ENCODE measurements at regions not wholly inside any gene's neighbourhood (a gene's known extent, or its start where the extent isn't known, plus 50 kb on each side); places are given as distances from the start of the nearest gene placed in this dataset.

DNA sequence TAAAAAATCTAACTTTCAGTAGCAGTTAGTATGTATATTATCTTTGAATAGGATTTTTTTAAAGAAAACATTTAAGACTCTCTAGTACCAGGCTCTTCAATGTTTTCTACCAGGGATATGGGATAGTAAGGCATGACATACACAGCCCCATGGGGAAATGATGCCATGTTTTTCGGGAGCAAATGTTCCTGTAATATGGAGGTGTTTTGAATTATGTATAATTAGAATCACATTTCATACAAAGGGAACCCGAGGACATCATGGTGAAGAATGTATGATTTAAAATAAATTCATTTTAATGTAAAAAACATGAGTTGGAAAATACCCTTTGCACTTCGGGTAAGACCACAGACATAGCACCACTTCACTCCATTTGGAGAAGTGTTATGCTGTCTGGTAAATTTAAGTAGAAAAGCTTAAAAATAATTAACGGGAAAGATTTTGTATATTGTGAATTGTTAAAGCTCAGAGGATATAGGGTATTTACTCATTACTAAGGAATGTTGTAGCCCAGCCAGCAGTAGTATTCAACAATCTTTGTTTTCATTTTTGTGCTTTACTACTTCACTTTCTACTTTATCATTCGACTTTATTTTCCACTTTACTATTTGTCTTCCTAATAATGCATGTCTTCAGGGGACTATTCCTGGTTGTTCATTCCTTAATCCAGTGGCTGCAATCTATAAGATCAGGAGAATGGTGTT, 2050.7 kb downstream of the ARAP2 start:
- DNase-seq (ENCODE audit: low spot score) = no peak

DNA sequence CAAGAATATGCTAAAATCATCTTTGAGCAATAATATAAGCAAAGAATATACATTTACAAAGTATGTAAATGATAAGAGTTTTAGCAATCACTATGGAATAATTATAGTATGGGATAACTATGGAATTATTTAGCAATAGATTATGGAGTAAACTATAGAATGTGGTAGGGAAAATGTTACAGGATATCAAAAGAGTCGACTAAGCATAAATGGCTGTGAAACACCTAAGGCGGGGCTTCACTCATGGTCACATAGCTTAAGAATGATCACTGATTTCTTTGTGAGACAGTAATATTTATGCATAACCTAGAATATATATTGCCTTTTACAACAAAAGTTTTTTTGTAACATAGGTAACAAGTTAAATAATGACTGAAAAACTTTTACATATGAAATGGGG, 2049.7 kb downstream of the ARAP2 start:
- DNase-seq (ENCODE audit: low spot score) = no peak

DNA sequence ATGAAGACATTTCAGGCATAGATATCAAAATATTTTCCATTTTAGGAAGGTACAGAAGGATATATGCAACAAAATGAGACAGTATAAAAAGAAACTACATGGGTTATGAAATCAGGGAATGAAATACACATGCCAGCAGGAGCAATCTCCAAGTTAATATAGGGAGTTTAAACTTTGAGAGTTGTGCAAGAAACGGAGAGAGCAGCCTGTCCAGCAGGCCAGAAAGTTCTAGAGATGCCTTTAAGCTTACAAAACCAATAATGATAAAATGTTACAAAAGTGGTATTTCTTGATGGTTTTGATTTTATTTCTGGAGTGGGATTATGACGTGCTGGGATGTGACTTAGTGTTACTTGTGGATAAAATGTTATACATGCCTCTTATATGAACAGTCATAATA, 2047.9 kb downstream of the ARAP2 start:
- DNase-seq (ENCODE audit: low spot score) = no peak

DNA sequence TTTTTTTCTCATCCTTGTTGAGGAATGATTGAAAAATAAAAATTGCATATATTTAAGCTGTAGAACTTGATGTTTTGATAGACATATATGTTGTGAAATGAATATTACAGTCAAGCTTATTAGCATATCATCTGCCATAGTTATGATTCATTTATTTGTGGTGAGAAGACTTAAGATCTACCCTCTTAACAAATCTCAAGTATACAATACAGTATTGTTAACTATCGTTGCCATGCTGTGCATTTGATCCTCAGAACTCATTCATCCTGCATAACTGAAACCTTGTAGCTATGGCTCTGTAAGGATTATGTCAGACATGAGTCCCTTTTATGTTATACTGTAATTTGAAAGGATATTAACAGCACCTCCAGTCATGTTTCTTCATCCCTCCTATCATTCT, 2045.3 kb downstream of the ARAP2 start:
- no peak for DNase-seq (ENCODE audit: low spot score)

DNA sequence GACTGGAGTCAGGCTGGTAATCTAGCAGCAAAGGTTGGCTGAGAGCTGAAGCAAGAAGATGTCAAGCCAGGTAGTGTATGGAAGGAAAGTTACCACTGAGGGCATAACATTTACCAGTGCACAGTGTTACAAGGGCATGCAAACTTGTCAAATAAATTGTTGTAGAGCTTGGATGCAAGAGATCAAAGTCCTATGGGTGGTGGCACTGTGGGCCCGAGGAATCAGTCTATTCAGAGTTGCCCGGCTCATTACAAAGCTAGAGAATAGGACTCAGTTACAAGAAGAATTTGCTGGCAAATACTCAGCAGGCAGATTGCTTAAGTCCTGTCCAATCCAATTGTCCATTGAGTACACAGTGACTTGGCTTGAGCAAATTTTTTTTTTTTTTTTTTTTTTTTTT, 2043.8 kb downstream of the ARAP2 start:
- no peak for DNase-seq (ENCODE audit: low spot score)

DNA sequence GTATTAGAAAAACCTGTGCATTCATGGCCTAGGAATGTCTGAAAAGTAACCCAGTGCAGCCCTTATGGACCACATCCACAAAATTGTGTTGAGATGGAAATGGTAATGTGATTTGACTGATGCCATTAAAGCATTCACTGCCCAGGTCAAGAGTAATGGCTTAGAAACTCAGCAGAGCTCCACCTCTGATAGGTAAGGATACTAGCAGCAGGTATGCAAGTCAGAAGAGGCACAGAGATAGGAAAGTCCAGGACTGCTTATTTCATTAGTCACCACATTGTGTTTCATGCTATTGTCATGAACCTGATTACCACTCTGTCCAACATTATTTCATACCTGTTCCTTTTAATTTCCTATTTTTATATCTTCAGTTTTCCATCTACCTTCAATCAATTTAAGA, 2042.2 kb downstream of the ARAP2 start:
- no peak for DNase-seq (ENCODE audit: low spot score)

DNA sequence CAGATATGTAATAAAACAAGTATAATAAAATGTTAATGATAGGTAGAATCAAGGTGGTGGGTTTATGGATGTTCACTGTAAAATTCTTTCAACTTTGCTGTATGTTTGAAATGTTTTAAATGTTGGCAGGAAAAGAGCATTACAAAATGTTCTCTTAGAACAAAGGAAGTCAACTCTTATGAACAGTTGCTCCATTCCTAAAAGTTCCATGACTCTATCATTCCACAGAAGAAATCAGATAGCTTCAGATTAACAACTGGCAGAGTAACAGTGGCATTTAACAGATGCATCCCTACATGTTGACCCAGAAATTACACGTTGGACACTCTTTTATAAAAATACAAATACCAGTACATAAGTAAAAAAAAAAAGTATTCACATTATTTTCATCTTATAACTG, 2023.7 kb downstream of the ARAP2 start:
- no peak for DNase-seq (ENCODE audit: low spot score)

DNA sequence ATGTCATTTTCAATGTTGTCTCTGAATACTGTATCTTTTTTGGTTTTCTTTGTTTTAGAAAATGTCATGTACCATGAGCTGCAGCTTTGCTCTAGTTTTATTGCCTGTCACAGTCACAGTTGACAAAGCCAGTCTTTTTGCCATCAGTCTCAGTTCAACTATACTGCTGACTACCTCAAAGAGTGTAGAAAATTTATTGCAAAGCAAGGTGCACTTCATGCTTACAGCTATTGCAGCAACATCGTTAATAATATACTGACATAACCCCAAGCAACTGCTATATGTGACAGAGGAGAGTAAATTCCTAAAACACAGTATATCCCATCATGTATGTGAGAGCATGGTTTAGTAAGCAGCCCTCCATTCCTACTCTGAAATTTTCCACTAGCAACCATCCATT, 2022.3 kb downstream of the ARAP2 start:
- no peak for DNase-seq (ENCODE audit: low spot score)

DNA sequence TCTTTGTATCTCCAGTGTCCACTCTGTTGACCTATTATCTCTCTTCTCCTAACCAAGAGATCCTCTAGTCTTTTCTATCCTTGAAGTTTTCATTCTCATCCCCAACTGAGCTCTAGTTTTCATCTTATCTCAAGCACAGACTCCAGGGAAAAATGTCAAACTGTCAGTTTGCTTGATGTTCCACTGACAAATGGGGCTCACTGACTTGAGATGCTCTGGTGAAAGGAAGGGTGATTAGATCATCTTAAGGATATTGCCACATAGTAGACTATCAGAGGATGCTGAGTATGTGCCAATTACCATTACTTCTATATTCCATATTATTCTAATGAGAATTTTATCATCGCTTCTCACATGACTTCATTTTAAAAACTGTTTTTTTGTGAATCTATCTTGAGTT, 2008.2 kb downstream of the ARAP2 start:
- DNase-seq (ENCODE audit: low spot score) = no peak

DNA sequence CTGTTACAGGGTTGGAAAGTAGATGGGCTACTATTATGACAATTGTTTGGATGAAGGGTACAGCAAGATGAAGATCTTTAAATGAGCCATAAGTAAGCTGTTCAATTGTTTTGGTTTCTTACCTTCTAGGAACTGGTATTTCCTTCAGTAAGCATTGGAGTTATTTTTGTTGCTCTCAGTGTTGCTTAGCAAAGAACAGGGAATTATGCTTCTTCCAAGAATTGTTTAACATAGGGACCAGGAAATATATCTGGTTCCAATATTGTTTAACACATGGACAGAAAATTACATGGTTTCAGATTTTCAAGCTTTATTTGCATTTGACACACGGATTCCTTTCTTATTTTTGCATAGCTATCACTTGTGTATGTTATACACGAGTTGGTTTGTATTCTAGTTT, 1999.0 kb downstream of the ARAP2 start:
- DNase-seq (ENCODE audit: low spot score) = no peak

DNA sequence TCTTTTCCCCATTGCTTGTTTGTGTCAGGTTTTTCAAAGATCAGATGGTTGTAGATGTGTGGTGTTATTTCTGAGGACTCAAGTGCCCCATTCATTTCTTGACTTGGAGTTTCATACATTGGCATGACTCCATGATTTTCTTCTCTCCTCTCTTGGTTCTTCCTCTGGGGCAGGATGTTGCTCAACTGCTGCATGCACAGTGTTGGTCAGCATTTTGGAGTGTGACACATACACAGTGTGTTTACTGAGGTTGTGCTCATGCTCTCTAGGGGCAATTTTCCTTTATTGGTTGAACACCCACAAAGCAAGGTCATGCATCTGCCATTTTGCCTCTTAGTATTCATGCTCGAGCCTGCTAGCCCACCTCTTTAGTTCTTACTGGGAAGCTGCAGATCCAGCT, 1993.8 kb downstream of the ARAP2 start:
- DNase-seq (ENCODE audit: low spot score) = no peak

DNA sequence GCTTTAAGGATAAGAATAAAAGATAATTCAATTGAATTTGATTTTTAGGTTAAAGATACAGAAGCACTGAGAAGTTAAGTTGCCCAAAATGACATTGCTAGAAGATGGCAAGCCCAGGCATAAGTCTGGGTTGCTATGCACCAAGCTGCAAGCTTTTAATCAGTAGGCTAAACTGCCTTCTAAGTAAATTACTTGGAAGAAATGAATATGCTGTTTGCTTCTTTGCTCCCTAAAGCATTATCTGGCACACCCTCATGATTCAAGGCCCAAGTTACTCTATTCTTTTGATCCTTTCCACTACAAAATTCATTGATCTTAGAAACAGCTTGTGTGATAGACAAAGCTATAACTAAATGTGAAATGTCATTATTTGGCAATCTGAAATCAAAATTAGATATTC, 1991.1 kb downstream of the ARAP2 start:
- DNase-seq (ENCODE audit: low spot score) = no peak

DNA sequence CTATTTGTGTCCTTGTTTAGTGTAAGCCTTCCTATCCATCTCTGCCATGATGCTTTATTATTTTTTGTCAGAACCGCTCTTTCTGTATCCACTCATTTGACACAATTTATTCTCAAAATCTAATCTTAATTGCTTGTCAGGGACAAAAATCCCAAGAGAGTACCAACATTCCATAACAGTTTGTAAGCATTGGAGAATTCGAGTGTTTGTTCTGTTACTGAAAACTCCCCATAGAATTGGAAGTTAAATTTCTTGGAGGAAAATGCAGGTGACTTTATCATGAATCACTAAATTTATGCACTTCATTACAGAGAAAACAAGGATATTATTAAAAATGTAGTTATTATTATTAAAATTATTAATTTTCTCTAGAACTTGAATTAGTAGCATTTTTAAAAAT, 1986.1 kb downstream of the ARAP2 start:
- no peak for DNase-seq (ENCODE audit: low spot score)

DNA sequence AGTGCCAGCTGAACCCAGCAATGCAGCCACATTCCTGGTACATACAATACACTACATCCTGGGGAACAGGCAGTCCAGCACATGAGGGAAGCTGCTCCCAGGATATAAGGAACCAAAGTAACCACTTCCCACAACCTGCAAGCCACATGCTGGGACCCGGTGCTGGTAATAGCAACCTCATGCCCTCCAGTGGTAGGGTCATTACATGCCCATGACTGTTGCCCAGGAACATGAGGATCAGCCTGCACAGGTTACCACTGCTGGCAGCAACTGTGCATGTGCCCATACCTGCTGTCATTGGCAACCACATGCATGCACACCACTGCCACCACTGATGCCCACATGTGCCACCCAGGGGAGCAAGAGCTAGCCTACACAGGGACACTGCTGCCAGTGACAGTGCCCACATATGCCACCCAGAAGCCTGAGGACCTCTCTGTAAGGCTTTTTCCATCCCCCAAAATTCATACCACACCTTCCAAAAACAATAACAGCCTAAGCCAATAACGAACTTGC, 1982.5 kb downstream of the ARAP2 start:
- DNase-seq (ENCODE audit: low spot score) = no peak

DNA sequence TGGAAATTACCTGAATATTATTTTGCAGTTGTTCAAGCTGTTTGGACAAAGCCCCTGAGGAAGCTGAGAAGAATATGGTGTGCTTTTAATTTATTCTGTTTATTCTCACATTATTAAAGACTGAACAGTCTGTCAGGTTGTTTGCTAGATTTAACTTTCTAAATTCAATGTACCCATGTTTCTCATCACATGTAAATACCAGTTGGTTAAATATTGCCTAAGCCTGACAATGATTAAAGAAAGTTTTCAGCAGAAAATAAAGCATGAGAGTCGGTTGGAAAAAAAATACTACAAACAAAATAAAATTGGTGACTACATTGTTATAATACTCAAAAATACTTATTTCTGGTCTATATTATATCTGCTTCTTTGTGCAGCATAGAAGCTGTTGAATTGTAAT, 1974.7 kb downstream of the ARAP2 start:
- no peak for DNase-seq (ENCODE audit: low spot score)

DNA sequence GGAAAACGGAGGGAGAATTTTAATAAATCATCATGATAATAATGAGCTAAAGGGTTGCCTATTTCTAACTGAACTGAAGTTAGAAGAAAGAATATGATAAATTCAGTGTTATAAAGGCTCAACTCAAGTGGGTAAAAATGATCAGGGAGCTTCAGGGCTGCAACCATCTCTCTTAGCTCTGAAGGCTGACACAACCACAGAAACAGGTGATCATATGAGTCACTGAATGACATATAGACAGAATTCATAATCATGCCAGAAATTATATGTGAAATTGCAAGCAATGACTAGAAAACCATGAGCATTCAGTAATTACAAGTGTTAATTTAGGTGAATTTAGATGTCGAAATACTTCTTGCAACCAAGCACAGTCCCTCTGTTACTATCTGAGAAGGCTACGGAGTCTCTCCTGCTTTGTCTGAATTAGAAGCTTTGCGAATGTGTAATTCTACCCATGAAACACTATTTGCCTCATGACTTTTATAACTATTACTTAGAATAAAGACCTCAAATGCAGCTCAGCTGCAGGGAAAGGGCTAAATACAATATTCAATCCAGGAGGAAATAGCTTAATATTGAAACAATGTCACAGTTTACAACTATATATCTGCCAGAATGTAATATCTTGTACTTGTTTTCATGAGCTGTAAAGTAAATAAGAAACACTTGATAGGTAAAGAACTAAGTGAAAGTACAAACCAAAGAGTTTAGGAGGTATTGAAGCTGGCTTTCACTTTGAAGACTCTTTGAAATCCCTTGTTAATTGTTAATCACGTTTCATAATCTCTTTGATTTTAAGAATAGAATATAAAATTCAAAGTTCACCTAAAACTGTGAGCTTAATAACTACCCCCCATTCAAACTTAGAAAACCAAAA, 1972.6 kb downstream of the ARAP2 start:
- no peak for DNase-seq (ENCODE audit: low spot score)

DNA sequence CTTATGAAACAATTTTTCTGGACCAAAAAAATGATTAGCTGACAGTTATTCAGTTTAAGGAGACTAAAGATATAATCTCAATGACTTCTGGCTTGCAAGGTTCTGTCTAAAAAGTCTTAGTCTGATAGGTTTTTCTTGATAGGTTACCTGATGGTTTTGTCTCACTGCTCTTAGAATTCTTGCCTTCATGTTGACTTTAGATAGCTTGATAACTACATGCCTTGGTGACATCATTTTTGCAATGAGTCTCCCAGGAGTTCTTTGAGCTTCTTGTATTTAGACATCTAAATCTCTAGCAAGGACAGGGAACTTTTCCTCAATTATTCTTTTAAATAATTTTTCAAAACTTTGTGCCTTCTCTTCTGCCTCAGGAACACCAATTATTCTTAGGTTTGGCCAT, 1965.3 kb downstream of the ARAP2 start:
- DNase-seq (ENCODE audit: low spot score) = no peak

DNA sequence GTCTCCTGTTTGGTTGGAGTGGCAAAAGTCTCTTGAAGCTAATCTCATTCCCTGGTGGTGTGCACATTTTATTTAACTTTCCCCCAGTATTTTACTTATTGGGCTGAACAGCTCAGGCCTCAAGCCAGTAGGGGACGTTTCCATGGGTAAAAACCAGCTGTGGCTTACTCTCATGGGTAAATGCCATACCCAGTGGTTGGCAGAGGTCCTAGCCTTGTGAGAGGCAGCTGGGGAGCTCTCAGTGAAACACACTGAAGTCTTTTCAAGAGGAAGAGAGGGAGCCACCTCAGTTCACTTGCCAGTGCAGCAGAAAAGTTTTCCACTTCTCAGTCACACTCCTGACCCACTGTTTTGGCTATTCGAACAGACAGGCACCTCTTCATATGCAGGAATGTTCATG, 1964.2 kb downstream of the ARAP2 start:
- DNase-seq (ENCODE audit: low spot score) = no peak

DNA sequence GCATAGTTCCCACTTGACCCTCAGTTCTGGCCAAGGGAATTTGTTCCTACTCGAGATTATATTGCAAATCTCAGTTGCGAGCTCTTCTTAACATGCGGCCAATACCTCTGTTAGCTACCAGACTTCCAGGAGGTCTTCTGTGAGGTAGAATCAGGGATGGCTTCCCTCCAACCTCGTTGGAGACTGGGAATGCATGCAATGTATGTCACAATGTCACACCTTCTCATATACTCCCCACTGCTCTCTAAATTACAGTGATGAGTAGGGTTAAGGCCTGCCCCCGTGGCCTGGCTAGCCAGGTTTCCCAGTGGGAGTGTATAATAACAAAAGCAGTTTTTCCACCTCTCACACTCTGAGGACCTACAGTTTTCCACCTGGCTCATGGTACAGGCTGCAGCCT, 1962.5 kb downstream of the ARAP2 start:
- DNase-seq (ENCODE audit: low spot score) = no peak

DNA sequence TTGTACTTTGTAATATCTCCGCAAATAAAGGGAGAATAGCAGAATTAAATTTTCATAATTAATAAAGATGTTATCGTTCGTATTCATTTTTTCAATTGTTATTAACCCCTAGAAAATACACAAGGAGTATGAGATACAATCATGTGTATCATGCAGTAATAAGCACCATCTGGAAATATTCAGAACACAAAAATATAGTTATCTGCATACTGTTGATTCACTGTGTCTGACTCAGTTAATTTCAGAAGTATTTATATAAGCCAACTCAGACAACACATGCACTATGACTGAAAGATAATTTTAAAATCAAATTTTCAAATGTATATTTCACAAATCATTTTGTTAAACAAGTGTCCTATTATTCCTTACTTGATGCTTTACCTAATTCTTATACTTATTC, 1954.8 kb downstream of the ARAP2 start:
- no peak for DNase-seq (ENCODE audit: low spot score)

DNA sequence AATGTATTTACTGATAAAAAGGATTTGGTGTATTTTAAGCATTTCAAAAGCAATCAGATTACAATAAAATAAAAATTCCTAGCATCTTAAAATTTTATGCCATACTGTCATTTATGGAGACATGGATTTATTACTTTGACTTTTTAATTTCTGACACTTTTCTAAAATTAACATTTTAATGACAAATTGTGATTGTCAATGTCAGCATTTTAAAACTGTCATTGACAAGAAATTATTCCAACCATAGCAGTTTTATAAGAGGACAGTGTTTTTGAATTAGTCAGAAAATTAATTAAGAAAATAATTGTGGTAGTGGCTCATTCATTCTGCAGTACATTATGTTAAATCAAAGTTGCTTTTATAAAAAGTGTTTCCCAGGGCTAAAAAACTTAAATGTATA, 1954.4 kb downstream of the ARAP2 start:
- no peak for DNase-seq (ENCODE audit: low spot score)

DNA sequence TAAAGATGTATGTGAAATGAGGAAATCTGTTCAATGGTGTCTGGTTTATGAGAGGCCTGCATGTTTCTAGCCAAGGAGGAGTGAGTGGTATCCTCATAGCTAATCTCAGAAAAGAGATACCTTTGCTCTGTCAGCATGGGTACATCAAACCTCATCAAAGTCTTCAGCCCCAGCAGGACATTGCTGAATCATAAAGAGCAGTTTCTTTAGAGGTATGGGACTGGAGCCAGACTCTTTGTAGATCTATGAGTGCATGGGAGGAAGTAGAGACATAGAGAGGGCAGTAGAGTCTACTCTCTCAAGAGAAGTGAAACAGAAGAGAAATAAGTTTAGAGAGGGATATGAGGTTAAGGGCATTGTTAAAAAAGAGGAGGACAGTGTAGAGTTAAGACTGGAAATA, 1950.9 kb downstream of the ARAP2 start:
- DNase-seq (ENCODE audit: low spot score) = no peak

DNA sequence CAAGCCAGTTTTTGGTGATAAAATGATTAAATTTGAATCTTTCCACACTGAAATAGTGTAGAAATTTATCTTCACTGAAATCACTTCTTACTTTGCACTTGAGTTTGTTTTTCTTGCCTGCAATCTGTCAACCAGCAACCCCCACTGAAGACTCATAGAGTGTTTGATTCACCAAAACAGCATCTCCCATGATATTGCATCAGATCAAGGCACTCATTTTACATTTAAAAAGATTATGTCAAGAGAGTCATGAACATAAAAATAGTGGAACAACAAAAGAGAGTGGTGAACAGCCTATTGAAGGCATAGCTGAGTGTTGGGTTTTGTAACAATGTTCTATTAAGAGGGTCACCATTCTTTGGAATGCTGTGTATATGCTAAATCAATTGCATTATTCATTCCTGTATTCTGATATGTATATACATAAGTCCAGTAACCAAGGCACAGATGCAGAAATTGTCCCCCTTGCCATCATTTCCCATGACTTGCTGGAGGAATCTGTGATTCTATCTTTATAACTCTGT, 1934.9 kb downstream of the ARAP2 start:
- DNase-seq (ENCODE audit: low spot score) = no peak
